ENCODE measurements at regions not wholly inside any gene's neighbourhood (a gene's known extent, or its start where the extent isn't known, plus 50 kb on each side); places are given as distances from the start of the nearest gene placed in this dataset.

- TF ChIP-seq CTCF (IDR thresholded peaks at IDR 0.05) (no peak), EZH2 (IDR thresholded peaks at IDR 0.05; ENCODE audit: borderline replicate concordance, insufficient read depth, low read depth, low read length, poor library complexity, severe bottlenecking) (no peak)
These were observed 144.3 kb upstream of the ADARB2 start for GRCh38 chr10:1881636-1882035.

Measured in B cell (primary cell).